T-helper 2 cell treated with Interferon-gamma antibody and Interleukin-4, amounts not matched to agents 5 μg/mL and 100 μg/mL, for 36 hours (primary cell): ENCODE measurements at regions not wholly inside any gene's neighbourhood (a gene's known extent, or its start where the extent isn't known, plus 50 kb on each side); places are given as distances from the start of the nearest gene placed in this dataset.
"Not testable (repeated sequence)": the region's sequence is repeated elsewhere in the genome, so short reads cannot be mapped to it uniquely, and the experiment has no call there.

Experiments used
- DNase-seq: peaks from one replicate; pipeline ENCODE4 v3.0.0; 2021; ENCODE audit warnings: low spot score
- H3K27ac Mint-ChIP-seq: one replicate; pipeline ENCODE4 v1.8.0; 2021; ENCODE audit warnings: mild to moderate bottlenecking, mixed read lengths
- H3K27me3 Mint-ChIP-seq: one replicate; pipeline ENCODE4 v1.8.0; 2021; ENCODE audit warnings: low read depth, mixed read lengths
- H3K36me3 Mint-ChIP-seq: one replicate; pipeline ENCODE4 v1.8.0; 2021; ENCODE audit warnings: low read depth, mixed read lengths
- H3K4me1 Mint-ChIP-seq: one replicate; pipeline ENCODE4 v1.8.0; 2021; ENCODE audit warnings: low read depth, mixed read lengths
- H3K4me3 Mint-ChIP-seq: one replicate; pipeline ENCODE4 v1.8.0; 2022; ENCODE audit warnings: mild to moderate bottlenecking, moderate library complexity, mixed read lengths
- H3K9me3 Mint-ChIP-seq: one replicate; pipeline ENCODE4 v1.8.0; 2021; ENCODE audit warnings: mixed read lengths

DNA sequence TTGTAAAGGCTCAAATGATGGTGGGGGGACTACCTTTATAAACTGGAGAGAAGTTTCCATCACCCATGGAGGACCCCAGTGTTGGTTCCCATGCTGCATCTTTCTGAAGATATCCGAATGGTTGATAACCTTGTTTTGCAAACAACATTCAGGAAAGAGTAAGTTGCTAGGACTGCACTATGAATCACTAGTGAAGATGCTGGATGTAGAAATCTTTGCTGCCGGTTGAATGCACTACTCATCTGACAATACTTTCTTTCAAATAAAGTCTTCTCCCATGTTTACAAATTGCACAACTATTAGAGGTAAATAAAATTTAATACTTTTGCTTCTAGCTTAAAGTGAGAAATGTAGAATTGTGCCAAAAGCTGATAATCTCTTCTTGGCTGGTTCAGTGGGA is 198.4 kb upstream of the SLITRK6 start:
- H3K36me3 Mint-ChIP-seq: no peaks in the 10 kb centered on the region

DNA sequence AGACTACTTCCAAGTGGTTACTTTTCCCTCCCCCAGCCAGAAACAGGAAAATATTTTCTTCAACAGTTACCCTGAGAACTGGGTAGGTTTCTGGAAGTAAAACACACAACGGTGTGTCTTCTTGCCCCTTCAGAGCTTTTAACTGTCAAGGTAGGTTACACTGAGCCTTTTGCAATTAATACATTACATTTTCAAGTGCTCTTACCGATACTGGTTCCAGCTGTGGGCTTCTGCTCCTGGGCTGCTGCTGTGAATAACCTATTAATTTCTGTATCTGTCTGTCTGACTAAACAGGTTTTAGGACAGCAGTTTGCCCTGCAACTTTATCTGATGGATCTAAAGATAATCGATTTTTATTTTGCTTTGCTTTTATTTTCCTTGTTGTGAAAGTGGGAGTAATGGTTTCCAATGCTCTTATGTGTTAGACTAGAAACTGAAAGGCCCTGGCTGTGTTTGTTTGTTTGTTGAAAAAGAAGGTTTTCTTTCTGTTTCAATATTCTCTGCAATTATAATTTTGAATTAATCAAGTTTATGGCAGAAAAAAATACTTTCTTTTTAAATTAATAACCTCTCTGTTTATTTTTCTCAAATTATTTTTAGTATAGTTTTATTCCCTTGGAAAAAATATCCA is 196.7 kb upstream of the SLITRK6 start:
- no peaks in the 10 kb centered on the region for H3K36me3 Mint-ChIP-seq
- H3K27me3 Mint-ChIP-seq: no peaks in the 10 kb centered on the region
- DNase-seq: no peak
- no peaks in the 10 kb centered on the region for H3K4me1 Mint-ChIP-seq
- peaks cover 15% of the 10 kb centered on the region for H3K9me3 Mint-ChIP-seq
- H3K27ac Mint-ChIP-seq: no peak overlapping the region
- no peak overlapping the region for H3K4me3 Mint-ChIP-seq

More for the DNA sequence above, 198.4 kb upstream of the SLITRK6 start:
- H3K27ac Mint-ChIP-seq: no peak overlapping the region
- H3K4me3 Mint-ChIP-seq: no peak overlapping the region
- no peaks in the 10 kb centered on the region for H3K4me1 Mint-ChIP-seq
- H3K9me3 Mint-ChIP-seq: peaks cover 15% of the 10 kb centered on the region
- no peak for DNase-seq
- no peaks in the 10 kb centered on the region for H3K27me3 Mint-ChIP-seq

DNA sequence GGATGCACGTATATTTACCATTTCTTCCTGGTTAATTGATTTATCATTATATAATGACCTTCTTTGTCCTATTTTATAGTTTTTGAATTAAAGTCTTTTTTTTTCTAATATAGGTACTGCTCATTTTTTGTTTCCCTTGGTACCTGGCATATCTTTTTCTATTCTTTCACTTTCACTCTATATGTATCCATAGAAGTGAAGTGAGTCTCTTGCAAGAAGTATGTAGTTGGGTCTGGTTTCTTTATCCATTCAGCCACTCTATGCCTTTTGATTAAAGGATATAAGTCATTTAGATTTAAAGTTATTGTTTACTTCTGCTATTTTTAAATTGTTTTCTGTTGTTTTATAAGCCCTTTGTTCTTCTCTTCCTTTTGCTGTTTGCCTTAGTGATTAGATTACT is 194.3 kb upstream of the SLITRK6 start:
- no peaks in the 10 kb centered on the region for H3K36me3 Mint-ChIP-seq

DNA sequence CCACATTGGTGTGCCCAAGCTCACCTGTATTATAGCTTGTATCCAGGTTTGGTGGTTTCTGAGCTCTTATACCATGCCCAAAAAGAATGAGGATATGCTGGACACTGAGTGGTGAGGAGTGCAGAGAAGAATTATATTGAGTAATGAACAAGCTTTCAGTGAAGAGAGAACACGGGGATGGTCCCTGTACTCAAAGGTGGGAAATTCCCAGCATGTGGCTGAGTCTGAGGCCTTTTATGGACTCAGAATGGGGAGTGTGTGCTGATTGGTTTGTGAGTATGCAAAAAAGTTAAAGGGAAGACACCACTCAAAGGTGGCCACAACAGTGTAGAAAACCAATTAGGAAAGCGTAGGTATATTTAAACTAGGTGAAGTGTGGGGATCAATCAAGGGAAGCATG is 191.2 kb upstream of the SLITRK6 start:
- Mint-ChIP-seq H3K27ac (no peak overlapping the region), H3K36me3 (no peaks in the 10 kb centered on the region), H3K4me3 (no peak overlapping the region), H3K9me3 (peaks cover 24% of the 10 kb centered on the region), H3K4me1 (no peaks in the 10 kb centered on the region), H3K27me3 (no peaks in the 10 kb centered on the region)
- DNase-seq: no peak

More for the DNA sequence above, 194.3 kb upstream of the SLITRK6 start:
- Mint-ChIP-seq H3K4me1 (no peaks in the 10 kb centered on the region), H3K27me3 (no peaks in the 10 kb centered on the region), H3K9me3 (peaks cover 23% of the 10 kb centered on the region), H3K27ac (no peak overlapping the region), H3K4me3 (no peak overlapping the region)
- no peak for DNase-seq

DNA sequence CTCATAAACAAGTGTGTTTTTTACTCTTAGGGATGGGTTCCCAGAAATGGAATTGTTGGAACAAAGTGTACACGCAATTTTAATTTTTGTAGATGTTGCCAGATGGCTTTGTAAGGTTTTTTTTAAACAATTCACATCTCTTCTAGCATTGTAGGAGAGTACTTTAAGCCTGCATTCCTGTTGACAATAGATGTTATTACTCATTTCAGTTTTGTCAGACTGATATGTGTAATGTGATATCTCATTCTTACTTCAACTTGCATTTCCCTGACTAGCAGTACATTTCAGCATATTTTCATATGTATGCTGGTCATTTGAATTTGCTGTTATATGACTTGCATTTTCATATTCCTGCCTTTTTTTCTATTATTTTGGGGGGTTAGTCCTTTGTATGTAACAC is 186.6 kb upstream of the SLITRK6 start:
- no peaks in the 10 kb centered on the region for H3K4me1 Mint-ChIP-seq
- peaks cover 11% of the 10 kb centered on the region for H3K9me3 Mint-ChIP-seq
- DNase-seq: no peak
- H3K36me3 Mint-ChIP-seq: no peaks in the 10 kb centered on the region
- H3K27ac Mint-ChIP-seq: no peak overlapping the region
- no peak overlapping the region for H3K4me3 Mint-ChIP-seq
- H3K27me3 Mint-ChIP-seq: no peaks in the 10 kb centered on the region

DNA sequence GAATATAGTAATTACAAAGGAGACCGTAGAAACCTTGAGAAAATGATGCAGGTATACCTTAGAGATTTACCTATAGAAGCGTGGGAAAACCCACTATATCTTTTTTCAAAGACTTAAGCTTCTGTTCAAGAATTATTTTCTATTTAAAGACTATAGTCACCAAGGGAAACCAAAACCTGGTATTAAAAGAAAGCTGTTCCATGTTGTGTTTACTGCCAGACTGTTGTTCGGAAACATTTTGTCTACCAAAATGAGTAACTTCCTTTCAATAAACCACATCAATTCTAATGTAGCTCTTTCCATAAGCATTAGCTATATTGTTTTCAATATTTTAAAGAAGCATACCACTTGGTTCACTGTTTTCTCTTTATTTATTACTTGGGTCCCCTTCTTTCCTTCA is 182.9 kb upstream of the SLITRK6 start:
- H3K36me3 Mint-ChIP-seq: no peaks in the 10 kb centered on the region
- H3K27ac Mint-ChIP-seq: no peak overlapping the region
- DNase-seq: no peak
- H3K27me3 Mint-ChIP-seq: no peaks in the 10 kb centered on the region
- no peak overlapping the region for H3K4me3 Mint-ChIP-seq
- peaks cover 21% of the 10 kb centered on the region for H3K9me3 Mint-ChIP-seq
- no peaks in the 10 kb centered on the region for H3K4me1 Mint-ChIP-seq

DNA sequence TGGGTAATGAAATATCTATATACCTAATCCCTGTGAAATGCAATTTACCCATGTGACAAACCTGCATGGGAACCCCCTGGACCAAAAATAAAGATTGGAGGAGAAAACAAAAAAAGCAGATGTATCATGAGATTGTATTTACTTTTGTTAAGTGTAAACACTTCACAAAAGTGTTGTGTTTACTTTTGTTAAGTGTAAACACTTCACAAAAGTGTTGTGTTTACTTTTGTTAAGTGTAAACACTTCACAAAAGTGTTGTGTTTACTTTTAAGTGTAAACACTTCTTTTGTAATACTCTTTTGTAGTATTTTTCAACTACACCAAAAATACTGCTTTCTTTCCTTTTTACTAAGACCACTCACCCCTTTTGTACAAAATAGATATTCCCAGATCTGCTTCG is 181.2 kb upstream of the SLITRK6 start:
- not testable (repeated sequence) for H3K4me3 Mint-ChIP-seq, H3K4me1 Mint-ChIP-seq, H3K27me3 Mint-ChIP-seq, DNase-seq, H3K27ac Mint-ChIP-seq, H3K36me3 Mint-ChIP-seq
- peaks cover 30% of the 10 kb centered on the region for H3K9me3 Mint-ChIP-seq

DNA sequence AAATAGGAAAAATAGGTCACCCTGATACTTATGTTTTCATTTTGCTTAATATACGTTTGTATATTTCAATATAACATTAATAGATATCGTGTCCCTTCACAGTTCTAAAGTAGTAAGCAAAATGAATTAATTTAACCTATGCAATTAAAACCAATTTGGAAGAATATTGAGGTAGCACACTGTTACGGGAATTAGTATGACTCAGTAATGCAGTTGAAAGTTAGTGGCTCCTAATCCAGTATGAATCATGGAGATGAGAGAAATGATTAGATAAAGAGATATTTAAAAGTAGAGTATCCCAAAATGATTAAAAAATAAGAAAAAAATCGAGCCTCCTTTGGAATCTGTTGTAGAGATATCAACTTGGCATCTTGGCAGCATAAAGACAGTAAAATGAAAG is 177.0 kb upstream of the SLITRK6 start:
- no peaks in the 10 kb centered on the region for H3K4me1 Mint-ChIP-seq
- H3K27ac Mint-ChIP-seq: no peak overlapping the region
- peaks cover 45% of the 10 kb centered on the region for H3K9me3 Mint-ChIP-seq
- H3K4me3 Mint-ChIP-seq: no peak overlapping the region
- no peaks in the 10 kb centered on the region for H3K36me3 Mint-ChIP-seq
- no peak for DNase-seq
- no peaks in the 10 kb centered on the region for H3K27me3 Mint-ChIP-seq

DNA sequence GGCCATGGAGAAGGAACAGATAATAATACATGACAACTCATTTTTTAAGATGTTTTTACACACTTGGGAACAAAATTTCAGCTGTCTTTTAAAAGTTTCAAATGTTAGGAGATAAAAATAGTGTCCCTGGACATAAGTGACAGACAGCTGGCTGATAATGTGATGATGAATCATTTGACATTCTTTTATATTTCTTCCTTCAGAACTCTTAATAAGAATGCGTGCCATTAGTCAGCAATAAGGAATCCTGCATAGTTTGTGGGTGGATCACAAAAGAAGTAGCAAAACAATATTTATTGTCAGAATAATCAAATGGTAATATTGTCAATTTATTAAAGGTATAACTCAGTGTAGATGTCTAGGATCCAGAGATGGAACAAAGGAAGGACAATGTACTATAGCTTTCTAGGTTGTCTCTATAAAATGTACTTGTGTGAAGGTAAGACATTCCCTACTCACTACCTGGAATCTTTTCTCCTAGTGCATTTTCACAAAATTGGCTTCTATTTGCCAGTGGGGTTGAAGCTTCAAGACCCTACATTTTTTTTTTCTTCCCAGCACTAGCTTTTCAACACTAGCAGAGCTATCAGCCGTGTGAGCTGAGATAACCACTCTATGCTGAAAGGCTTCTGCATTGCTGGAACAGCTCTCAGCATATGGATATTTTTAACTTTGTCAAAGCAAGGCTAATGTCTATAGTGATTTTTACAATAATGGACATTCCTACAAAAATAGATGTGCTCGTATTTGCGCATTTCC is 175.6 kb upstream of the SLITRK6 start:
- Mint-ChIP-seq H3K9me3 (peaks cover 41% of the 10 kb centered on the region), H3K27me3 (no peaks in the 10 kb centered on the region), H3K4me3 (no peak overlapping the region), H3K4me1 (no peaks in the 10 kb centered on the region), H3K36me3 (no peaks in the 10 kb centered on the region), H3K27ac (no peak overlapping the region)
- DNase-seq: no peak

DNA sequence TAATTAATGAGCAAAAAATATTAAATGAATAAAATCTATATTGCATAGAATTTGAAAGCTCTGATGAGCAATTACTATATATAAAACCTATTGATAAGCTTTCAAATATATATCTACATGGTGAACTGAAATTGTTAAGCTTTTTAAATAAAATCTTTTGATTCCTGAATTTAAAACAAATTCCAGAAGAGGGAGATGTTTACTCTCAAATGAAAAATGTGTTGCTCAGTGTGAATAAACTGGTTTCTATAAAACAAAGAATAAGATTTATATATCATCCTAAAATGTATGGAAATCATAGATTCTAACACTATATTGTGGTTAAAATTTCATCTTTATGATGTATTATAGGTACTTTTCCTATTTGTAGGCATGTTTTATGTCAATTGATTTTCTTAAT is 171.5 kb upstream of the SLITRK6 start:
- no peak overlapping the region for H3K4me3 Mint-ChIP-seq
- H3K27me3 Mint-ChIP-seq: no peaks in the 10 kb centered on the region
- H3K4me1 Mint-ChIP-seq: no peaks in the 10 kb centered on the region
- H3K36me3 Mint-ChIP-seq: no peaks in the 10 kb centered on the region
- peaks cover 20% of the 10 kb centered on the region for H3K9me3 Mint-ChIP-seq
- no peak for DNase-seq
- H3K27ac Mint-ChIP-seq: no peak overlapping the region

DNA sequence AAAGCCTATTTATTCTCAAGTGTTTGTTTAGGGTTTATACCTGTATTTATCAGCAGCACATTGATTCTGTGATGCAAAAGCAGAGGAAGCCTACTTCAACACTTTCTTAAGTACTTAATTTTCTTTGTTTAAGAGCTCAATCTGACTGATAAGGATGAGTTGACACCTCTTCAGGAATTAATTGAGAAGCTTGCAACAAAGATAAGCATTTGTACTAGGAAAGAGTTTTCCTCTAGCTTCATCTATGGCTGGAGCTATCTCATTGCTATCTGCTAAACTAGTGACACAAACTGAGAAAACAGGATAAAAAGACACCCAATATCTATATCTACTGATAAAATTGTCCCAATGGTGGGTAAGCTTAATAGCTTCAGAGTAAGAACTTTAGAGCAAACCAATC is 170.1 kb upstream of the SLITRK6 start:
- Mint-ChIP-seq H3K36me3 (no peaks in the 10 kb centered on the region), H3K9me3 (peaks cover 23% of the 10 kb centered on the region), H3K4me1 (no peaks in the 10 kb centered on the region), H3K27me3 (no peaks in the 10 kb centered on the region), H3K4me3 (no peak overlapping the region), H3K27ac (no peak overlapping the region)
- no peak for DNase-seq

DNA sequence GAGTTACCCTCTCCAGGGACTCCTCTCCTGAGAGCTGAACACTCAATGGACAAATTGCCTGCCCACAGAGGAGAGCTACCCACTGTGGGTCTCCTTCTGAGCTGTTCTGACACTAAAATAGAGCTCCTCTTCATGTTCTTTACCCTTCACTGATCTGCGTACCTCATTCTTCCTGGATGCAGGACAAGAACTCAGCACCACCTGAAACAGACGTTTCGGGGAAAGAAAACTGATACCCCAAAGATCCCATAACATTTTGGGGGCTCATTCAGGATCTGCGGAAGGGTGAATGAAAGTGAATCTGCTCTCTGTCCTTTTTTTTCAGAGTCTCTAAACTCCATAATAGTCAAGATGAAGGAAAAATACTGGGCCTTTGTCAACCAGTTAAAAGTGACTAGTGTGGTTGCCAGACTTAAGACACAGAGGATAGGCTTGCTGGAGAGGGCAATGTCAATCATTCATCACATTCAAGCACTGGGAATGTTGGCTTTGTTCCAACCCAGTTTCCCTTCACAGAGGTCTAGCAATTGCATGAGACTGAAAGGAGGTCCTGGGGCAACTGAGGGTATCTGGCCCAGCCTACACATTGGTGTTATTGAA is 136.7 kb upstream of the SLITRK6 start:
- H3K9me3 Mint-ChIP-seq: peaks cover 40% of the 10 kb centered on the region
- H3K4me1 Mint-ChIP-seq: no peaks in the 10 kb centered on the region
- H3K36me3 Mint-ChIP-seq: no peaks in the 10 kb centered on the region
- DNase-seq: no peak
- no peak overlapping the region for H3K4me3 Mint-ChIP-seq
- H3K27ac Mint-ChIP-seq: no peak overlapping the region
- H3K27me3 Mint-ChIP-seq: no peaks in the 10 kb centered on the region

DNA sequence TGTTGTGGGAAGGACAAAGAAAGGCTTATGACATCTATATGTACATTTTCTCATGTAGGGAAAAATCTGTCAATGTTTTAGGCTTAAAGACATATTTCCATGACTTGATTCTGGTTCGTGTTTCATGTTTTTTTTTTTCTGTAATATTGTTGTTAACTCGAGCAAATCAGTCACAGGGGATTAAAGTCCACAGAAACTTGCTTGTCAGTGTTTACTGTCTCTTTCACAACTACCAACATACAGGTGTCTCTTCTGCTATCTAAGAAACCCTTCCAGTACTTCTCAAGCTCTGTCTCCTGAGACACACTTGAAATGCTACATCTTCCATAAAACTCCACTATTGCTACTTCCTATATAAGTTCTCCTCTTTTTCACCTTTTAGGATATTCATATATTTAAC is 130.9 kb upstream of the SLITRK6 start:
- no peak for DNase-seq
- Mint-ChIP-seq H3K27ac (no peak overlapping the region), H3K4me3 (no peak overlapping the region), H3K36me3 (no peaks in the 10 kb centered on the region), H3K4me1 (no peaks in the 10 kb centered on the region), H3K9me3 (peaks cover 29% of the 10 kb centered on the region), H3K27me3 (no peaks in the 10 kb centered on the region)

DNA sequence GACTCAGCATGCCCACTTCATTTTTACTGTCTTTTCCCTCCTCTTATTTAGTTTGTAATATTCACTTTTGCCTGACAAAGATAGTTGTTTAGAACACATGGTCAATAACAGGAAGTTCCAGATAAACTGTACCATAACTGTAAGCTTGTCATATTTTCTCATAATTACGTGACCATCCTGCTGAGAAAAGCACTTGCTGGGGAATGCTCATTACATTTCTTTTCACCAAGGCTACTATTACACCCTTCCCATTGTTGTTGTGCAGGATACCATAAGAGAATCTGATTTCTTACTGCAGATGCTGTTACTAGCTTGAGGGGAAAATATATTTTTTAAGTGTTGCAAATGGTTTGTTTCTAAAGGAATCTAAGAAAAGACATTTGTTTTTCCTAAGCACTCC is 111.7 kb upstream of the SLITRK6 start:
- Mint-ChIP-seq H3K27me3 (no peaks in the 10 kb centered on the region), H3K36me3 (no peaks in the 10 kb centered on the region), H3K27ac (no peak overlapping the region), H3K4me3 (no peak overlapping the region), H3K4me1 (no peaks in the 10 kb centered on the region), H3K9me3 (peaks cover 28% of the 10 kb centered on the region)
- DNase-seq: no peak
